HG03558 (cell line): ENCODE measurements at regions not wholly inside any gene's neighbourhood (a gene's known extent, or its start where the extent isn't known, plus 50 kb on each side); places are given as distances from the start of the nearest gene placed in this dataset.
"Not testable (repeated sequence)": the region's sequence is repeated elsewhere in the genome, so short reads cannot be mapped to it uniquely, and the experiment has no call there.

Source experiments
- ATAC-seq: cut with Tn5 transposase; IDR thresholded peaks from one replicate; pipeline ENCODE4 v1.9.1; 2021; ENCODE audit warnings: moderate number of reproducible peaks; ENCODE audit not compliant: unreplicated experiment; ENCODE audit errors: extremely low read depth

GRCh38 chr2:87683451-87683850, 64.4 kb upstream of the PLGLB2 start:
- ATAC-seq = not testable (repeated sequence)

- ATAC-seq = not testable (repeated sequence)
Observed at GRCh38 chr2:87683961-87684360, 63.9 kb upstream of the PLGLB2 start.

GRCh38 chr2:87685558-87685957, 62.3 kb upstream of the PLGLB2 start:
- ATAC-seq = not testable (repeated sequence)

DNA sequence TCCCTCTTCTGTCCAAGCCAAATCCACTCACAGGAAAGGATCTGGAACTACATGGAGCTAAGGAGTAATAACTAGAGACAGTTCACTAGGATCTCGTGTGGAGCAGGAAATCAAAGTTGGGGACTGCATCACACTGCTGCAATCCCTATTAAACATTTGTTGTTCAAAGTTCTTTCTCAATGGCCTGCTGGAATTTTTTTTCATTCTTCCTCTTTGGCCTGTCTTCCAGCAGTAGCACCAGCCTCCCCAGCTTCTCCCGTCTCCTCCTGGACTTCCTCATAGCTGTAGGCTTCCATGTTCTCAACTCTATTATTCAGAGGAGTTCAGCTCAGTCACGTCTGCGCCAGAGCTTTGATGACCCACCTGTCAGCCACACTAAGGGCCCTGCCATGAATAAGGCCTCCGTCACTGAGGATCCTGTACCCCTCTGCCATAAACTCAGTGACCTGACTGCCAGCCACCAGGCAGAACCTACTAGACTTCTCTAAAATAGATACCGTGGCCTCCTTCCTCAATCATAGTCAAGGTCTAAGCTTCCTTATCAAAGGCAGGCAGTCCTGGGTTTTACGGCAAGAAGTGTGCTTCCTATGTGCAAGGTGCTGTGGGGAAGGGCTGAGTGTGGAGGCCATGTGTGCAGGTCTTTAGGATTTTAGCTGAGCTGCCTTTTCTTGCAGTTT, 60.9 kb upstream of the PLGLB2 start:
- not testable (repeated sequence) for ATAC-seq

DNA sequence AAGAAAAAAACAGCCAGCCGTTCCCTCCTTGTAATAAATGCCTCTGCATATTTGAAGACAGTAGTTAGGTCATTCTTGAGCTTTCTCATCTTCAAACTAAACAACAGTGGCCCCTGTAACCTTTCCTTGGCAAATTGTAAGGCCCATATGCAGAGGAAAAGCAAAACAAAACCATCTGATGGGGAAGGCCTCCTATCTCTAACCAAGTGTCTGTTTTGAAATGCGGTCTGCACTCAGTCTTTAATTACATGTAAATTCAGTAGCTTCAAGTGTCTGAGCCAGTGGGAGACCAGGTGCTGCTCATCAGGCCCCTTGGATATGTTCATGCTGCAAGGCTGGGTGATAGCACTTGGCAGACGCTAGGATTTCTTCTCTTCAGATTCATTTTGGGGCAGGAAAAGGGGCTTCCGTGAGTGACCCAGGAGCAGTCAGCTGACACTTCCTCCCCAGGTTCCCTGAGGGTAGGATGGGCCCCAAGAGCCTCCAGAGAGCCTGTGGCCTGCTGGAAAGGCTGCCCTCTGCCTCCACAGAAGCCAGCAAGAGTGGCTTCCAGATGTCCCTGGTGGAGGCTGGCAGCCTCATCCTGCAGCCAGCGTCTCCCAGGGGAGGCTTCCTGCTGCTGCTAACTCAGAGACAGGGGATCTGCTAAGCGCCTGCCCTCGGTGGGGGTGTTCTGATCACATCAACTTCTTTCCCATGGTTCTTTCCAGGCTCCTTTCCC, 60.2 kb upstream of the PLGLB2 start:
- ATAC-seq = not testable (repeated sequence)

DNA sequence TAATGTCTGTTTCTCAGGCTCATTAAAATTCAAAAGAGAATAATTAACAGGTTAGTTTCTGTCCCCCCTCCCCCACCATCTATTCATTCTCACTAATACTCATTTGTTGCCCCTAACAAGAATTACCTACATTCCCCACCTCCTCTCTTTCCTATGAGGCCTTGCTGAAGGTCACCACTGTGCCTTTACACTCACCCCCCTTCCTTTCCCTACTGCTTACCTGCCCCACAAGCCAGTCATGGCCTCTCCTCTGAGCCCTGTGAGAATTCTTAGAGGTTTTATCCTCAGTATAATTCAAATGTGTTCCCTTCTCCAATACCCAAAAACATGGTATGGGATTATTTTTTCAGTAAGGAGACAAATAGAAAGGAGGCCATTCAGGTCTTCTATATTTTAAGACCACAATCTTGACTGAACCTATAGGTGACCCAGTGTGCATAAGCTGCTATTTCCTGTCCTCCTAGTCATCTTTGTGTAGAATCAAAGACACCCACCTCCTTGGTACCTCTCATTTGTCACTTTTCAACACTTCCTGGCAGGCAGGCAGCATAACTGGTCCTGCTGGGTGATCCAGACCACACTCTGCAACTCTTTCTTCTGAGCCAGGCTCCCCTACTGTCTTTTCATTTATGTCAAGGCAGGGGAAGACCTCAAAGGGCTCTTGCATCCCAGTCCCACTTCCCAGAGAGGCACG, 55.8 kb upstream of the PLGLB2 start:
- not testable (repeated sequence) for ATAC-seq

GRCh38 chr2:87692914-87693313, 55.0 kb upstream of the PLGLB2 start:
- ATAC-seq = not testable (repeated sequence)

- not testable (repeated sequence) for ATAC-seq
Observed at GRCh38 chr2:87693882-87694281, 54.0 kb upstream of the PLGLB2 start.

DNA sequence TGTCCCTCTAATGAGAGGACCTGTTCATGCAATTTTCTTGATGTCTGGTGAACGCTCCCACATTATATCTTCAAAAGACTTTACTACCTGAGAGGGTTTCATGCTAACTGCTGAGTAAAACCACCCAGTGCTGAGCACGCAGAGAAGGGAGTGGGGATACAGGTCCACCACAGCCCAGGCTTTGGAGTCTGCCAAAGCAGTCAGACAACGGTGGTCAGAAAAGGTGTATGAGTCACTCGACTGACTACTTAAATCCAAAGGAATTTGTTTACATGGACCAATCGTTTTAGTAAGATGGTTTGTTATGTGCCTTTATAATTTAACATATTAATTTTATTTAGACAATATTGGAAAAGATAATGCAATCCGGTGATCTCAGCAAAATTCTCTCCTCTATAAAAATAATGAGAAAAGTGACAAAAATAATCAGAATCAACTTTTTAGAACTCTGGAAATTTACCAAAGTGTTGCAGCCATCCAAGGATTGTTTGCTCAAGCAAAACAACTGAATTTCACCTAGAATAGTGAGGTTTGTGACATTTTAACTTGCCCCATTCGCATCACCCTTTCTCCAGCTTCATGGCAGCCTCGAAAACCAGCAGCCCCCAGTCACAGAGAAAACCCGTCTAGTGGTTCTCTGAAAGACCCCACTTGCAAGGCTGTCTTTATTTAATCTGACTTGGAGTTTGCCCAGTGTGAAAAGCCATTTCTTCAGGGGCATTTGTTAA, 52.1 kb upstream of the PLGLB2 start:
- not testable (repeated sequence) for ATAC-seq
